ENCODE measurements at regions not wholly inside any gene's neighbourhood (a gene's known extent, or its start where the extent isn't known, plus 50 kb on each side); places are given as distances from the start of the nearest gene placed in this dataset.

DNA sequence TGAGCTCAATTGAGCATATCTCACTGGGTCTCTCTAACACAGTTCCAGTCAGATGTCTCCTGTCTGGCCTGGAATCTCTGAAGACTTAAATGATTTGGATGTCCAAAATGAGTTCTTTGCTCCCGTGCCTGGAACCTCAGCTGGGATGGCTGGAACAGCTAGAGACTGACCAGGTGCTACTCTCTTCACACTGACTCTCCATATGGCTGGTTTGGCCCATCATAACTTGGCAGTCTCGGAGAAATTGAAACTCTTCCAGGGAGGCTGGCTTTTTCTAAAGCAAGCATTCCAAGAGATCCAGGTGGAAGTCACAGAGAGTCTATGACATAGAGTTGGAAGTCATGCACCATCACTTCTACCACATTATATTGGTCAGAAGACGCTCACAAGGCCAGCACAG, 129.6 kb upstream of the NOL4 start:
- H3K4me3 ChIP-seq = no peak overlapping the region
- intact Hi-C loops (cut with DNase I) = loop anchor here (10.0 kb wide), 1 partner anchor 430 kb away; no protein-coding TSS in a partner anchor
- H3K27ac ChIP-seq (replicated peaks in 1 of 4) = no peak overlapping the region
- peaks cover 0 to 3% (median 0%) of the 10 kb centered on the region in 4 donors for H3K4me1 ChIP-seq
- no peaks in the 10 kb centered on the region for H3K27me3 ChIP-seq
- TF ChIP-seq POLR2A (IDR thresholded peaks at IDR 0.05; ENCODE audit: low read depth) (no peak), EP300 (IDR thresholded peaks at IDR 0.05) (no peak), POLR2AphosphoS5 (IDR thresholded peaks at IDR 0.05) (no peak)
- TF ChIP-seq, protein P1, sequence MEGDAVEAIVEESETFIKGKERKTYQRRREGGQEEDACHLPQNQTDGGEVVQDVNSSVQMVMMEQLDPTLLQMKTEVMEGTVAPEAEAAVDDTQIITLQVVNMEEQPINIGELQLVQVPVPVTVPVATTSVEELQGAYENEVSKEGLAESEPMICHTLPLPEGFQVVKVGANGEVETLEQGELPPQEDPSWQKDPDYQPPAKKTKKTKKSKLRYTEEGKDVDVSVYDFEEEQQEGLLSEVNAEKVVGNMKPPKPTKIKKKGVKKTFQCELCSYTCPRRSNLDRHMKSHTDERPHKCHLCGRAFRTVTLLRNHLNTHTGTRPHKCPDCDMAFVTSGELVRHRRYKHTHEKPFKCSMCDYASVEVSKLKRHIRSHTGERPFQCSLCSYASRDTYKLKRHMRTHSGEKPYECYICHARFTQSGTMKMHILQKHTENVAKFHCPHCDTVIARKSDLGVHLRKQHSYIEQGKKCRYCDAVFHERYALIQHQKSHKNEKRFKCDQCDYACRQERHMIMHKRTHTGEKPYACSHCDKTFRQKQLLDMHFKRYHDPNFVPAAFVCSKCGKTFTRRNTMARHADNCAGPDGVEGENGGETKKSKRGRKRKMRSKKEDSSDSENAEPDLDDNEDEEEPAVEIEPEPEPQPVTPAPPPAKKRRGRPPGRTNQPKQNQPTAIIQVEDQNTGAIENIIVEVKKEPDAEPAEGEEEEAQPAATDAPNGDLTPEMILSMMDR (IDR thresholded peaks at IDR 0.05) = no peak
- 65% methylated on average over 3 of the region's 3 CpGs for WGBS
- no peaks in the 10 kb centered on the region for H3K9me3 ChIP-seq
- DNase-seq (ENCODE audit: extremely low spot score) = no peak
- no peaks in the 10 kb centered on the region for H3K36me3 ChIP-seq

DNA sequence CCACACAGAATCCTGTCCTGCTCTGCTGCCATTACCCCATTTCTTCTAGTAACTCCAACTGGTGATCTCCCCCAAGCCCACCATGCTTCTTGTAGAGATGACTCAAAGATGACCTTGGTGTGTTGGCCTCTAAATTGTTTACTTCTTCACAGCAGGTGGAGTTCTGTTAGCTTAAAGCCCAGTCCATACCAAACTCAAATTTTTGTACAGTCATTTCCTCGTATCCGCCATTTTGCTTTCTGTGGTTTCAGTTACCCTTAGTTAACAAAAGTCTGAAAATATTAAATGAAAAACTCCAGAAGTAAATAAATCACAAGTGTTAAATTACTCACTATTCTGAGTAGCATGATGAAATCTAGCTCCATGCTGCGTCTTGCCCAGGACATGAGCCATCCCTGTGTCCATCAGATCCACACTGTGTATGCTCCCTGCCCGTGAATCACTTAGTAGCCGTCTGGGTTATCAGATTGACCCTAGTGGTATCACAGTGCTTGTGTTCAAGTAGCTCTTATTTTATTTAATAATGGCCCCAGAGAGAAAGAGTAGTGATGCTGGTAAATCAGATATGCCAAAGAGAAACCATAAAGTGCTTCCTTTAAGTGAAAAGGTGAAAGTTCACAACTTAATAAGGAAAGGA, 133.3 kb upstream of the NOL4 start:
- Histone ChIP-seq H3K36me3 (no peaks in the 10 kb centered on the region), H3K4me1 (peaks cover 0 to 3% (median 0%) of the 10 kb centered on the region in 4 donors), H3K9me3 (no peaks in the 10 kb centered on the region), H3K27me3 (no peaks in the 10 kb centered on the region), H3K4me3 (no peak overlapping the region), H3K27ac (replicated peaks in 1 of 4) (no peak overlapping the region)
- TF ChIP-seq, protein P1 (IDR thresholded peaks at IDR 0.05) = no peak
- TF ChIP-seq POLR2A (IDR thresholded peaks at IDR 0.05; ENCODE audit: low read depth) (no peak), POLR2AphosphoS5 (IDR thresholded peaks at IDR 0.05) (no peak)
- no peak for DNase-seq (ENCODE audit: extremely low spot score)
- 87% methylated on average over 5 of the region's 5 CpGs for WGBS
- intact Hi-C loops (cut with DNase I) = loop anchor here (10.0 kb wide), 1 partner anchor 427 kb away; no protein-coding TSS in a partner anchor

DNA sequence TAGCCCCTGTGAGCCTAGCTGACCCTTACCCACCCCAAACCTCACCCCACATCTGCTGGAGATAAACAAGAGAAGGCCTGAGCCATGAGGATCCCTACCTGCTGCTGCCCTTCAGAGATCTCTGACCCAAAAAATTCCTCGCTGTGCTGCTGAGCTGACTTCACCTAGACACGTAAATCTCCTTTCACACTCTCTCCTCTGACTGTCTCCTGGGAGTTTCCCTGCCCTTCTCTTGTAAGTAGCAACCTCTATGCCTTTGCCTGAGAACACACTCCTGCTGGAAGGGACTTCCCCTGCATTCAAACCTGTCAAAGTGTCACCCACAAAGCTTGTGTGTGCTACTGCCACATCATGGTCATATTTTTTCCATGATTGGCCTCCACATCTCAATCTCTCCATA, 134.2 kb upstream of the NOL4 start:
- Histone ChIP-seq H3K9me3 (no peaks in the 10 kb centered on the region), H3K27me3 (no peaks in the 10 kb centered on the region), H3K27ac (replicated peaks in 1 of 4) (no peak overlapping the region), H3K4me3 (no peak overlapping the region), H3K36me3 (no peaks in the 10 kb centered on the region), H3K4me1 (no peaks in the 10 kb centered on the region)
- 74% methylated on average over 2 of the region's 2 CpGs for WGBS
- no peak for DNase-seq (ENCODE audit: extremely low spot score)
- intact Hi-C loops (cut with DNase I) = loop anchor here (10.0 kb wide), 1 partner anchor 426 kb away; no protein-coding TSS in a partner anchor
- TF ChIP-seq EP300 (IDR thresholded peaks at IDR 0.05) (no peak), POLR2A (IDR thresholded peaks at IDR 0.05; ENCODE audit: low read depth) (no peak), POLR2AphosphoS5 (IDR thresholded peaks at IDR 0.05) (no peak)
- TF ChIP-seq, protein P1 (IDR thresholded peaks at IDR 0.05) = no peak

- H3K36me3 ChIP-seq = no peaks in the 10 kb centered on the region
- no peak overlapping the region for H3K4me3 ChIP-seq
- no peak overlapping the region for H3K27ac ChIP-seq (replicated peaks in 1 of 4)
- 82% methylated on average over 1 of the region's 1 CpG for WGBS
- intact Hi-C loops (cut with DNase I) = no loop called here
- H3K9me3 ChIP-seq = no peaks in the 10 kb centered on the region
- TF ChIP-seq POLR2A (IDR thresholded peaks at IDR 0.05; ENCODE audit: low read depth) (no peak), EP300 (IDR thresholded peaks at IDR 0.05) (no peak), POLR2AphosphoS5 (IDR thresholded peaks at IDR 0.05) (no peak)
- TF ChIP-seq, protein P1 (IDR thresholded peaks at IDR 0.05) = no peak
- H3K4me1 ChIP-seq = no peaks in the 10 kb centered on the region
- DNase-seq (ENCODE audit: extremely low spot score) = no peak
- H3K27me3 ChIP-seq = no peaks in the 10 kb centered on the region
These were observed 140.0 kb upstream of the NOL4 start for GRCh38 chr18:34364699-34365098.

All from esophagus muscularis mucosa (tissue), 4 donors.